Suprapubic skin (tissue), 4 donors: ENCODE measurements at regions not wholly inside any gene's neighbourhood (a gene's known extent, or its start where the extent isn't known, plus 50 kb on each side); places are given as distances from the start of the nearest gene placed in this dataset.

Experiments used
- CTCF ChIP-seq, 2 donors: fragments of 200-600 bp in 1 of 2; fragments of 450-650 bp in 1 of 2; sonication (generic) in 1 of 2; IDR thresholded peaks; one replicate each; pipeline ENCODE4 v1.5.1; 2016 to 2019; ENCODE audit warnings: antibody characterized with exemption in 2 of 2, mild to moderate bottlenecking in 1 of 2, moderate library complexity in 1 of 2
- EP300 ChIP-seq: sonication (generic); formaldehyde crosslinking; IDR thresholded peaks from one replicate; pipeline ENCODE4 v1.6.1; 2017; ENCODE audit warnings: antibody characterized with exemption
- POLR2A ChIP-seq, 2 donors: fragments of 450-650 bp; IDR thresholded peaks; one replicate each; pipeline ENCODE4 v1.6.1; 2017; ENCODE audit warnings: antibody characterized with exemption in 2 of 2, mild to moderate bottlenecking in 2 of 2, moderate library complexity in 2 of 2
- POLR2AphosphoS5 ChIP-seq, 3 donors: sonication (generic); formaldehyde crosslinking; IDR thresholded peaks; one replicate each; pipeline ENCODE4 v1.6.1; 2017; ENCODE audit warnings: antibody characterized with exemption in 3 of 3

- TF ChIP-seq CTCF (IDR thresholded peaks at IDR 0.05), result no peak
- no peak for TF ChIP-seq POLR2A (IDR thresholded peaks at IDR 0.05)
- TF ChIP-seq POLR2AphosphoS5 (IDR thresholded peaks at IDR 0.05), result no peak
- no peak for TF ChIP-seq EP300
Observed at GRCh38 chr20:41830702-41831101, 212.5 kb upstream of the CHD6 start.
